ENCODE measurements at regions not wholly inside any gene's neighbourhood (a gene's known extent, or its start where the extent isn't known, plus 50 kb on each side); places are given as distances from the start of the nearest gene placed in this dataset.

DNA sequence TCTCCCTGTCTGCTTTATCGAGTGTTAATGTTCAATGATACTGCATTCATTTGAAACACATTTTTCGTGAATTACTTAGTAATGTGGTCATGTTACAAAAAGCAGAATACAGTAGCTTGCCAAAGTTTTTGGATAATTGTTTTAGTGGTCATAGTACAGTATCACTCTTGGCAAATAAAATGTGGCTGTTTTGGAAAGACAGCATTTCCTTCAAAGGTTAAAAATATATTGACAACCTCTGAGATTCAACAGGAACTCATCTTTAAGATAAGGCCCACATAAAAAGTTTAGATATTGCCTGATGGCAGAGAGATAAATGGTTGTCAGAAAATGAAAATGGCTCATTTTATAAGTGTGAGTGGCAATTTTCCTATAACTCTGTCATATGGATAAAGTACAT, 297.7 kb upstream of the MAN1A1 start:
- TF ChIP-seq CTCF (IDR thresholded peaks at IDR 0.05) (no peak), SIN3A (IDR thresholded peaks at IDR 0.05; ENCODE audit: borderline replicate concordance, insufficient read depth, low read depth, low read length) (no peak)
